ENCODE measurements at regions not wholly inside any gene's neighbourhood (a gene's known extent, or its start where the extent isn't known, plus 50 kb on each side); places are given as distances from the start of the nearest gene placed in this dataset.

GRCh38 chr3:168696051-168696450, 600.3 kb upstream of the GOLIM4 start:
- Mint-ChIP-seq H3K4me1 (peaks cover 2% of the 10 kb centered on the region), H3K27me3 (ENCODE audit: insufficient read depth) (no peaks in the 10 kb centered on the region), H3K9me3 (peaks cover 14% of the 10 kb centered on the region), H3K4me3 (no peak overlapping the region), H3K27ac (no peak overlapping the region), H3K36me3 (ENCODE audit: low read depth) (no peaks in the 10 kb centered on the region)
- TF ChIP-seq, protein P1, sequence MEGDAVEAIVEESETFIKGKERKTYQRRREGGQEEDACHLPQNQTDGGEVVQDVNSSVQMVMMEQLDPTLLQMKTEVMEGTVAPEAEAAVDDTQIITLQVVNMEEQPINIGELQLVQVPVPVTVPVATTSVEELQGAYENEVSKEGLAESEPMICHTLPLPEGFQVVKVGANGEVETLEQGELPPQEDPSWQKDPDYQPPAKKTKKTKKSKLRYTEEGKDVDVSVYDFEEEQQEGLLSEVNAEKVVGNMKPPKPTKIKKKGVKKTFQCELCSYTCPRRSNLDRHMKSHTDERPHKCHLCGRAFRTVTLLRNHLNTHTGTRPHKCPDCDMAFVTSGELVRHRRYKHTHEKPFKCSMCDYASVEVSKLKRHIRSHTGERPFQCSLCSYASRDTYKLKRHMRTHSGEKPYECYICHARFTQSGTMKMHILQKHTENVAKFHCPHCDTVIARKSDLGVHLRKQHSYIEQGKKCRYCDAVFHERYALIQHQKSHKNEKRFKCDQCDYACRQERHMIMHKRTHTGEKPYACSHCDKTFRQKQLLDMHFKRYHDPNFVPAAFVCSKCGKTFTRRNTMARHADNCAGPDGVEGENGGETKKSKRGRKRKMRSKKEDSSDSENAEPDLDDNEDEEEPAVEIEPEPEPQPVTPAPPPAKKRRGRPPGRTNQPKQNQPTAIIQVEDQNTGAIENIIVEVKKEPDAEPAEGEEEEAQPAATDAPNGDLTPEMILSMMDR (conservative IDR thresholded peaks at IDR 0.05): no peak
- H3K27ac ChIP-seq (ENCODE audit: low read depth, low read length): no peak overlapping the region
- WGBS, 2 experiments (ENCODE audit: insufficient coverage in 1 of 2, insufficient read length in 1 of 2): 88 to 90% methylated on average over 3 of the region's 3 CpGs
- no peaks in the 10 kb centered on the region for H3K4me1 ChIP-seq (ENCODE audit: control insufficient read depth, insufficient read depth, low read length)
- no peaks in the 10 kb centered on the region for H3K27me3 ChIP-seq (ENCODE audit: control insufficient read depth, insufficient read depth, low read length, poor library complexity, severe bottlenecking)
- H3K9me3 ChIP-seq (ENCODE audit: control insufficient read depth, low read length): no peaks in the 10 kb centered on the region
- no peak overlapping the region for H3K9ac ChIP-seq (ENCODE audit: extremely low read depth, low read length, poor library complexity, severe bottlenecking)
- H3K36me3 ChIP-seq (ENCODE audit: control insufficient read depth, insufficient read depth, low read length): no peaks in the 10 kb centered on the region
- no peak overlapping the region for H3K4me3 ChIP-seq (ENCODE audit: low read length)
- no peak for DNase-seq

DNA sequence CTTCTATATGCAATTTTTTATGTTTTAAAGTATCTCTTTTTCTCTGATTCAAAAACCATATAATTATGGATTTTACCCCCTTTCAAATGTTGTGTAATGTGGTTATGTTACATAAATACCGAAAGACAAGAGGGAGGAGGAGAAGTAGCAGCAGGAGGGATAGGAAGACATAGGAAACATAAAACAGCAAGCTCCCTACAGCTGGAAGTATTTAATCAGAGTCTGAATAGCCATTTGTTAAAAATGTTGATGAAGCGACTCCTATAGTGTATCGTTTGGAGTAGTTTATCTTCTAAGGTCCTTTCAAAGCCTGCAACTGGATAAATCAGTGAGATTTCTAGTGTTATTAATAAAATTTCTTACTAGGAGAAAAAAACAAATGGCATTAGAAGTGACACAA, 598.1 kb upstream of the GOLIM4 start:
- H3K9me3 ChIP-seq (ENCODE audit: control insufficient read depth, low read length): no peaks in the 10 kb centered on the region
- H3K9ac ChIP-seq (ENCODE audit: extremely low read depth, low read length, poor library complexity, severe bottlenecking): no peak overlapping the region
- no peaks in the 10 kb centered on the region for H3K27me3 ChIP-seq (ENCODE audit: control insufficient read depth, insufficient read depth, low read length, poor library complexity, severe bottlenecking)
- H3K4me3 ChIP-seq (ENCODE audit: low read length): no peak overlapping the region
- no peaks in the 10 kb centered on the region for H3K4me1 ChIP-seq (ENCODE audit: control insufficient read depth, insufficient read depth, low read length)
- no peak for DNase-seq
- H3K9me3 Mint-ChIP-seq: peaks cover 6% of the 10 kb centered on the region
- no peak overlapping the region for H3K27ac ChIP-seq (ENCODE audit: low read depth, low read length)
- H3K36me3 ChIP-seq (ENCODE audit: control insufficient read depth, insufficient read depth, low read length): no peaks in the 10 kb centered on the region
- TF ChIP-seq, protein P1 (conservative IDR thresholded peaks at IDR 0.05): no peak
- WGBS, 2 experiments (ENCODE audit: insufficient coverage in 1 of 2, insufficient read length in 1 of 2): 10 to 50% methylated on average over 2 to 3 of the region's 3 CpGs
- no peak overlapping the region for H3K27ac Mint-ChIP-seq
- no peaks in the 10 kb centered on the region for H3K27me3 Mint-ChIP-seq (ENCODE audit: insufficient read depth)
- no peak overlapping the region for H3K4me3 Mint-ChIP-seq
- peaks cover 2% of the 10 kb centered on the region for H3K4me1 Mint-ChIP-seq
- no peaks in the 10 kb centered on the region for H3K36me3 Mint-ChIP-seq (ENCODE audit: low read depth)

- TF ChIP-seq, protein P1 (conservative IDR thresholded peaks at IDR 0.05): no peak
- no peak overlapping the region for H3K27ac Mint-ChIP-seq
- H3K9ac ChIP-seq (ENCODE audit: extremely low read depth, low read length, poor library complexity, severe bottlenecking): no peak overlapping the region
- no peak overlapping the region for H3K4me3 Mint-ChIP-seq
- DNase-seq: no peak
- H3K27me3 ChIP-seq (ENCODE audit: control insufficient read depth, insufficient read depth, low read length, poor library complexity, severe bottlenecking): no peaks in the 10 kb centered on the region
- H3K9me3 ChIP-seq (ENCODE audit: control insufficient read depth, low read length): no peaks in the 10 kb centered on the region
- no peaks in the 10 kb centered on the region for H3K4me1 ChIP-seq (ENCODE audit: control insufficient read depth, insufficient read depth, low read length)
- no peaks in the 10 kb centered on the region for H3K4me1 Mint-ChIP-seq
- H3K27ac ChIP-seq (ENCODE audit: low read depth, low read length): no peak overlapping the region
- no peaks in the 10 kb centered on the region for H3K27me3 Mint-ChIP-seq (ENCODE audit: insufficient read depth)
- no peaks in the 10 kb centered on the region for H3K9me3 Mint-ChIP-seq
- H3K36me3 ChIP-seq (ENCODE audit: control insufficient read depth, insufficient read depth, low read length): no peaks in the 10 kb centered on the region
- H3K4me3 ChIP-seq (ENCODE audit: low read length): no peak overlapping the region
- H3K36me3 Mint-ChIP-seq (ENCODE audit: low read depth): no peaks in the 10 kb centered on the region
- 80% methylated on average over 4 of the region's 5 CpGs; no CpG with 5 or more reads in 1 of the 2 experiments for WGBS, 2 experiments (ENCODE audit: insufficient coverage in 1 of 2, insufficient read length in 1 of 2)
These were observed 592.5 kb upstream of the GOLIM4 start for GRCh38 chr3:168688267-168688666.

Measured in endodermal cell (in vitro differentiated cells).